Transverse colon (tissue), 4 donors: ENCODE measurements at regions not wholly inside any gene's neighbourhood (a gene's known extent, or its start where the extent isn't known, plus 50 kb on each side); places are given as distances from the start of the nearest gene placed in this dataset.
"Not testable (repeated sequence)": the region's sequence is repeated elsewhere in the genome, so short reads cannot be mapped to it uniquely, and the experiment has no call there.

Source experiments
- DNase-seq: peaks from one replicate; pipeline ENCODE4 v3.0.0-alpha.2; 2019
- H3K27ac ChIP-seq, 4 donors: fragments of 200-600 bp; sonication (generic); 2 replicates each; pipeline ENCODE4 v1.5.1; 2016 to 2018; ENCODE audit warnings: inconsistent platforms in 4 of 4
- H3K27me3 ChIP-seq: fragments of 200-600 bp; sonication (generic); 2 replicates; pipeline ENCODE4 v1.5.1; 2017; ENCODE audit warnings: inconsistent platforms
- H3K36me3 ChIP-seq, 4 donors: fragments of 200-600 bp; sonication (generic); 2 replicates each; pipeline ENCODE4 v1.5.1; 2017 to 2019; ENCODE audit warnings: inconsistent platforms in 4 of 4
- H3K4me1 ChIP-seq, 4 donors: fragments of 200-600 bp; sonication (generic); 2 replicates each; pipeline ENCODE4 v1.5.1; 2017 to 2020; ENCODE audit warnings: inconsistent platforms in 4 of 4
- H3K4me3 ChIP-seq, 4 donors: fragments of 200-600 bp; sonication (generic); 1 replicate in 1 of 4; 2 replicates in 3 of 4; pipeline versions ENCODE4 v1.5.1 to v1.6.1; 2017 to 2019; ENCODE audit warnings: inconsistent platforms in 4 of 4
- H3K9me3 ChIP-seq, 2 donors: fragments of 200-600 bp; sonication (generic); 2 replicates each; pipeline ENCODE4 v1.5.1; 2017 to 2019; ENCODE audit warnings: inconsistent platforms in 2 of 2
- CTCF ChIP-seq, 5 experiments: fragments of 200-600 bp in 3 of 5; fragments of 450-650 bp in 2 of 5; sonication (generic) in 3 of 5; IDR thresholded peaks; 1 replicate in 2 of 5; 2 replicates in 3 of 5; pipeline ENCODE4 v1.5.1; 2016 to 2017; ENCODE audit warnings: antibody characterized with exemption in 5 of 5, inconsistent platforms in 3 of 5, mild to moderate bottlenecking in 2 of 5, moderate library complexity in 1 of 5
- EP300 ChIP-seq: sonication (generic); formaldehyde crosslinking; IDR thresholded peaks from one replicate; pipeline ENCODE4 v1.6.1; 2017; ENCODE audit warnings: antibody characterized with exemption, low read depth
- POLR2A ChIP-seq: fragments of 450-650 bp; IDR thresholded peaks from one replicate; pipeline ENCODE4 v1.6.1; 2016; ENCODE audit warnings: antibody characterized with exemption, mild to moderate bottlenecking, moderate library complexity
- POLR2AphosphoS5 ChIP-seq, 3 donors: sonication (generic); formaldehyde crosslinking; IDR thresholded peaks; one replicate each; pipeline ENCODE4 v1.6.1; 2016; ENCODE audit warnings: antibody characterized with exemption in 3 of 3
- WGBS, 2 donors: methylation state at CpG; one replicate each; pipeline ENCODE4 v1.1.5; 2018; ENCODE audit warnings: low coverage in 1 of 2; 5-methylcytosine and 5-hydroxymethylcytosine counted together
- in situ Hi-C, 4 donors: fragments of 200-750 bp; cut with MboI; loops; one replicate each; pipeline versions ENCODE4 v1.15.0 to v1.15.1; 2017; ENCODE audit warnings: low sequenced_read_pairs in 3 of 4, low pct_ligation_motif_present in 1 of 4, low pct_unique_long_range_greater_than_20kb in 1 of 4
- intact Hi-C: fragments of 100-400 bp; cut with DNase I; formaldehyde crosslinking; loops from one replicate; pipeline ENCODE4 v1.15.1; 2023; ENCODE audit warnings: low total_unique reads

GRCh38 chrX:151042842-151043241 lies 59.7 kb downstream of the HMGB3 start:
- in situ Hi-C loops (no loop called here), intact Hi-C loops (no loop called here)
- H3K27me3 ChIP-seq = no peaks in the 10 kb centered on the region
- TF ChIP-seq CTCF (IDR thresholded peaks at IDR 0.05) (no peak), POLR2AphosphoS5 (IDR thresholded peaks at IDR 0.05) (no peak), EP300 (no peak), POLR2A (no peak)
- WGBS, 2 donors = 0 to 33% methylated on average over 1 to 2 of the region's 2 CpGs
- no peak for DNase-seq
- H3K4me1 ChIP-seq = no peaks in the 10 kb centered on the region
- no peak overlapping the region for H3K4me3 ChIP-seq
- H3K9me3 ChIP-seq = no peaks in the 10 kb centered on the region
- no peak overlapping the region for H3K27ac ChIP-seq
- no peaks in the 10 kb centered on the region for H3K36me3 ChIP-seq

- H3K36me3 ChIP-seq, H3K27me3 ChIP-seq, intact Hi-C loops, H3K4me3 ChIP-seq, in situ Hi-C loops, DNase-seq, H3K4me1 ChIP-seq, H3K9me3 ChIP-seq, H3K27ac ChIP-seq: not testable (repeated sequence)
- WGBS, 2 donors = 78 to 80% methylated on average over 1 to 2 of the region's 3 CpGs
Measured at GRCh38 chrX:151066373-151066772, 83.2 kb downstream of the HMGB3 start.

- DNase-seq = no peak
- H3K27me3 ChIP-seq = no peaks in the 10 kb centered on the region
- intact Hi-C loops (no loop called here), in situ Hi-C loops (no loop called here)
- no peaks in the 10 kb centered on the region for H3K4me1 ChIP-seq
- WGBS, 2 donors = 92% methylated on average over 12 of the region's 12 CpGs; no CpG with 5 or more reads in 1 of the 2 donors
- TF ChIP-seq CTCF (IDR thresholded peaks at IDR 0.05) (no peak), POLR2AphosphoS5 (IDR thresholded peaks at IDR 0.05) (no peak), POLR2A (no peak), EP300 (no peak)
- no peak overlapping the region for H3K27ac ChIP-seq
- no peak overlapping the region for H3K4me3 ChIP-seq
- no peaks in the 10 kb centered on the region for H3K9me3 ChIP-seq
- no peaks in the 10 kb centered on the region for H3K36me3 ChIP-seq
Measured at GRCh38 chrX:151073767-151074166, 90.6 kb downstream of the HMGB3 start.

GRCh38 chrX:151081016-151081415 lies 95.4 kb upstream of the GPR50 start:
- H3K9me3 ChIP-seq = no peaks in the 10 kb centered on the region
- H3K36me3 ChIP-seq = no peaks in the 10 kb centered on the region
- no peak for DNase-seq
- H3K27ac ChIP-seq = no peak overlapping the region
- no peaks in the 10 kb centered on the region for H3K27me3 ChIP-seq
- intact Hi-C loops (no loop called here), in situ Hi-C loops (loop anchor here (10.0 to 25.0 kb wide), 2 partner anchors 294 to 306 kb away; no protein-coding TSS in a partner anchor)
- 84 to 100% methylated on average over 7 to 9 of the region's 9 CpGs for WGBS, 2 donors
- peaks cover 0 to 7% (median 1%) of the 10 kb centered on the region in 4 donors for H3K4me1 ChIP-seq
- no peak overlapping the region for H3K4me3 ChIP-seq
- no peak for TF ChIP-seq POLR2A
- TF ChIP-seq EP300 = no peak
- no peak for TF ChIP-seq POLR2AphosphoS5 (IDR thresholded peaks at IDR 0.05)
- no peak for TF ChIP-seq CTCF (IDR thresholded peaks at IDR 0.05)
